Esophagus squamous epithelium (tissue), 5 donors: ENCODE measurements at regions not wholly inside any gene's neighbourhood (a gene's known extent, or its start where the extent isn't known, plus 50 kb on each side); places are given as distances from the start of the nearest gene placed in this dataset.

Experiments
- DNase-seq: peaks from one replicate; lab custom pipeline; 2025; lab: John Stamatoyannopoulos, UW
- H3K27ac ChIP-seq, 4 donors: fragments of 200-600 bp; sonication (generic); one replicate each; pipeline ENCODE4 v1.5.1; 2016 to 2019; ENCODE audit warnings: mild to moderate bottlenecking in 1 of 4
- H3K27me3 ChIP-seq, 4 donors: fragments of 200-600 bp; sonication (generic); 1 replicate in 3 of 4; 2 replicates in 1 of 4; pipeline versions ENCODE4 v1.5.1 to v1.6.0; 2017 to 2021; ENCODE audit warnings: antibody characterized with exemption in 1 of 4
- H3K36me3 ChIP-seq, 3 donors: fragments of 200-600 bp; sonication (generic); one replicate each; pipeline ENCODE4 v1.5.1; 2016 to 2019
- H3K4me1 ChIP-seq, 3 donors: fragments of 200-600 bp; sonication (generic); one replicate each; pipeline ENCODE4 v1.5.1; 2017 to 2019
- H3K4me3 ChIP-seq, 4 donors: fragments of 200-600 bp; sonication (generic); 1 replicate in 3 of 4; 2 replicates in 1 of 4; pipeline ENCODE4 v1.5.1; 2016 to 2019; ENCODE audit warnings: mild to moderate bottlenecking in 2 of 4, moderate library complexity in 1 of 4
- H3K9me3 ChIP-seq, 3 donors: fragments of 200-600 bp; sonication (generic); one replicate each; pipeline ENCODE4 v1.5.1; 2016 to 2019
- POLR2A ChIP-seq, 4 donors: fragments of 450-650 bp; IDR thresholded peaks; one replicate each; pipeline ENCODE4 v1.6.1; 2017; ENCODE audit warnings: antibody characterized with exemption in 4 of 4, mild to moderate bottlenecking in 4 of 4, moderate library complexity in 3 of 4
- WGBS, 2 donors: methylation state at CpG; one replicate each; pipeline ENCODE4 v1.1.5; 2018; 5-methylcytosine and 5-hydroxymethylcytosine counted together
- intact Hi-C: fragments of 100-400 bp; cut with DNase I; formaldehyde crosslinking; loops from one replicate; pipeline ENCODE4 v1.15.0; 2022
- TF ChIP-seq, protein P1 (sequence below), 6 experiments: fragments of 450-650 bp in 4 of 6; fragments of 200-600 bp in 2 of 6; sonication (generic) in 2 of 6; IDR thresholded peaks; one replicate each; pipeline ENCODE4 v1.5.1; 2016 to 2019; ENCODE audit warnings: antibody characterized with exemption in 6 of 6, mild to moderate bottlenecking in 4 of 6, moderate library complexity in 4 of 6
- donor health status: DM: yes; HTN: yes; CAD: no.

- TF ChIP-seq, protein P1, sequence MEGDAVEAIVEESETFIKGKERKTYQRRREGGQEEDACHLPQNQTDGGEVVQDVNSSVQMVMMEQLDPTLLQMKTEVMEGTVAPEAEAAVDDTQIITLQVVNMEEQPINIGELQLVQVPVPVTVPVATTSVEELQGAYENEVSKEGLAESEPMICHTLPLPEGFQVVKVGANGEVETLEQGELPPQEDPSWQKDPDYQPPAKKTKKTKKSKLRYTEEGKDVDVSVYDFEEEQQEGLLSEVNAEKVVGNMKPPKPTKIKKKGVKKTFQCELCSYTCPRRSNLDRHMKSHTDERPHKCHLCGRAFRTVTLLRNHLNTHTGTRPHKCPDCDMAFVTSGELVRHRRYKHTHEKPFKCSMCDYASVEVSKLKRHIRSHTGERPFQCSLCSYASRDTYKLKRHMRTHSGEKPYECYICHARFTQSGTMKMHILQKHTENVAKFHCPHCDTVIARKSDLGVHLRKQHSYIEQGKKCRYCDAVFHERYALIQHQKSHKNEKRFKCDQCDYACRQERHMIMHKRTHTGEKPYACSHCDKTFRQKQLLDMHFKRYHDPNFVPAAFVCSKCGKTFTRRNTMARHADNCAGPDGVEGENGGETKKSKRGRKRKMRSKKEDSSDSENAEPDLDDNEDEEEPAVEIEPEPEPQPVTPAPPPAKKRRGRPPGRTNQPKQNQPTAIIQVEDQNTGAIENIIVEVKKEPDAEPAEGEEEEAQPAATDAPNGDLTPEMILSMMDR (IDR thresholded peaks at IDR 0.05): no peak
- TF ChIP-seq POLR2A (IDR thresholded peaks at IDR 0.05): no peak
- Histone ChIP-seq H3K9me3 (no peaks in the 10 kb centered on the region), H3K36me3 (no peaks in the 10 kb centered on the region), H3K4me1 (no peaks in the 10 kb centered on the region), H3K4me3 (no peak overlapping the region), H3K27me3 (no peaks in the 10 kb centered on the region), H3K27ac (no peak overlapping the region)
- intact Hi-C loops: no loop called here
- DNase-seq: no peak
- WGBS, 2 donors: 83 to 91% methylated on average over 7 of the region's 7 CpGs
Measured at GRCh38 chr7:36013246-36014014, 139.6 kb upstream of the EEPD1 start.

GRCh38 chr7:36014961-36015360 is 138.1 kb upstream of the EEPD1 start:
- TF ChIP-seq, protein P1 (IDR thresholded peaks at IDR 0.05): no peak
- TF ChIP-seq POLR2A (IDR thresholded peaks at IDR 0.05): no peak
- DNase-seq: no peak
- H3K4me3 ChIP-seq: no peak overlapping the region
- no peaks in the 10 kb centered on the region for H3K27me3 ChIP-seq
- H3K36me3 ChIP-seq: no peaks in the 10 kb centered on the region
- no peaks in the 10 kb centered on the region for H3K9me3 ChIP-seq
- H3K4me1 ChIP-seq: no peaks in the 10 kb centered on the region
- intact Hi-C loops: no loop called here
- no peak overlapping the region for H3K27ac ChIP-seq
- WGBS, 2 donors: 87 to 97% methylated on average over 3 to 6 of the region's 9 CpGs

GRCh38 chr7:36015733-36016132 is 137.3 kb upstream of the EEPD1 start:
- TF ChIP-seq POLR2A (IDR thresholded peaks at IDR 0.05): no peak
- TF ChIP-seq, protein P1 (IDR thresholded peaks at IDR 0.05): no peak
- WGBS, 2 donors: 80 to 85% methylated on average over 1 to 2 of the region's 2 CpGs
- no peak for DNase-seq
- intact Hi-C loops: no loop called here
- Histone ChIP-seq H3K9me3 (no peaks in the 10 kb centered on the region), H3K4me3 (no peak overlapping the region), H3K27ac (no peak overlapping the region), H3K27me3 (no peaks in the 10 kb centered on the region), H3K4me1 (no peaks in the 10 kb centered on the region), H3K36me3 (no peaks in the 10 kb centered on the region)

DNA sequence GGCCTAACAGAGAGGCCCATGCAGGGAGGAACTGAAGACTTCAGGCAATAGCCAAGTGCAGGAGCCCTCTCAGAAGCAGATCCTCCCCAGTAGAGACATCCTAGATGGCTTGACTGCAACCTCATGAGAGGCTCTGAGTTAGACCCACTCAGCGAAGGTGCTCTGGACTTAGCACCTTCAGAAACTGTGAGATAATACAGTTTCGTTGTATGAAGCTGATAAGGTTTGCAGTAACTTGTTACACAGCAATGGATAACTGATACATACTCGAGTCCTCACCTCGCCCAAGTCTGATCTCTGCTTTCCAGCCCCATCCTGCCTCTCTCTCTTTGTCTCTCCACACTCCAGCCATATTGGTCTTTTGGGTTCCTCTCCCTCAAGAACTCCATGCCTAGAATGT is 136.4 kb upstream of the EEPD1 start:
- Histone ChIP-seq H3K4me3 (no peak overlapping the region), H3K27ac (no peak overlapping the region), H3K9me3 (no peaks in the 10 kb centered on the region), H3K36me3 (no peaks in the 10 kb centered on the region), H3K4me1 (no peaks in the 10 kb centered on the region), H3K27me3 (no peaks in the 10 kb centered on the region)
- WGBS, 2 donors: 75 to 93% methylated on average over 4 of the region's 4 CpGs
- TF ChIP-seq, protein P1 (IDR thresholded peaks at IDR 0.05): no peak
- TF ChIP-seq POLR2A (IDR thresholded peaks at IDR 0.05): no peak
- intact Hi-C loops: no loop called here
- no peak for DNase-seq

GRCh38 chr7:36017111-36017510 is 135.9 kb upstream of the EEPD1 start:
- H3K36me3 ChIP-seq: no peaks in the 10 kb centered on the region
- no peak overlapping the region for H3K4me3 ChIP-seq
- H3K4me1 ChIP-seq: no peaks in the 10 kb centered on the region
- DNase-seq: no peak
- 93 to 96% methylated on average over 4 of the region's 7 CpGs for WGBS, 2 donors
- no peak overlapping the region for H3K27ac ChIP-seq
- H3K27me3 ChIP-seq: no peaks in the 10 kb centered on the region
- intact Hi-C loops: no loop called here
- TF ChIP-seq, protein P1 (IDR thresholded peaks at IDR 0.05): no peak
- TF ChIP-seq POLR2A (IDR thresholded peaks at IDR 0.05): no peak
- H3K9me3 ChIP-seq: no peaks in the 10 kb centered on the region
